GM18858 (cell line): ENCODE measurements at regions not wholly inside any gene's neighbourhood (a gene's known extent, or its start where the extent isn't known, plus 50 kb on each side); places are given as distances from the start of the nearest gene placed in this dataset.

ENCODE experiments used
- ATAC-seq: cut with Tn5 transposase; IDR thresholded peaks from one replicate; pipeline ENCODE4 v1.9.1; 2021; ENCODE audit not compliant: unreplicated experiment

GRCh38 chr9:99282406-99282805, 60.3 kb downstream of the SEC61B start:
- ATAC-seq, result no peak

GRCh38 chr9:99285965-99286364, 63.9 kb downstream of the SEC61B start:
- ATAC-seq, result no peak

- no peak for ATAC-seq
Measured at GRCh38 chr9:99286536-99286935, 64.5 kb downstream of the SEC61B start.

- ATAC-seq, result no peak
Measured at GRCh38 chr9:99287641-99288040, 65.6 kb downstream of the SEC61B start.

GRCh38 chr9:99288830-99289229, 66.7 kb downstream of the SEC61B start:
- ATAC-seq, result no peak

GRCh38 chr9:99294850-99295461, 72.9 kb downstream of the SEC61B start:
- ATAC-seq, result no peak

- no peak for ATAC-seq
Measured at GRCh38 chr9:99296291-99296951, 74.3 kb downstream of the SEC61B start.

GRCh38 chr9:99298614-99299013, 76.5 kb downstream of the SEC61B start:
- ATAC-seq, result no peak

- ATAC-seq, result no peak
Measured at GRCh38 chr9:99299211-99300102, 77.4 kb downstream of the SEC61B start.

- ATAC-seq, result no peak
Measured at GRCh38 chr9:99300103-99300439, 78.0 kb downstream of the SEC61B start.

- ATAC-seq, result no peak
Measured at GRCh38 chr9:99300603-99301002, 78.5 kb downstream of the SEC61B start.

GRCh38 chr9:99303177-99303576, 81.1 kb downstream of the SEC61B start:
- no peak for ATAC-seq

- ATAC-seq, result no peak
Measured at GRCh38 chr9:99305124-99305523, 83.0 kb downstream of the SEC61B start.

- ATAC-seq, result no peak
Measured at GRCh38 chr9:99305820-99306811, 84.0 kb downstream of the SEC61B start.

GRCh38 chr9:99307851-99308250, 85.8 kb downstream of the SEC61B start:
- ATAC-seq, result no peak

GRCh38 chr9:99309141-99309939, 87.3 kb downstream of the SEC61B start:
- no peak for ATAC-seq

- ATAC-seq, result no peak
Measured at GRCh38 chr9:99312736-99313135, 90.7 kb downstream of the SEC61B start.

- ATAC-seq, result no peak
Measured at GRCh38 chr9:99319048-99319447, 97.0 kb downstream of the SEC61B start.

GRCh38 chr9:99322299-99322698, 100.2 kb downstream of the SEC61B start:
- no peak for ATAC-seq
